ENCODE measurements at regions not wholly inside any gene's neighbourhood (a gene's known extent, or its start where the extent isn't known, plus 50 kb on each side); places are given as distances from the start of the nearest gene placed in this dataset.

GRCh38 chr10:23614483-23614882 is 175.6 kb downstream of the OTUD1 start:
- H3K27me3 ChIP-seq (ENCODE audit: insufficient read depth, low read length, poor library complexity), result no peaks in the 10 kb centered on the region
- no peaks in the 10 kb centered on the region for H3K9me3 ChIP-seq (ENCODE audit: insufficient read depth, low read length, severe bottlenecking)
- no peaks in the 10 kb centered on the region for H3K79me2 ChIP-seq (ENCODE audit: insufficient read depth, low read length)
- no peak overlapping the region for H3K4me2 ChIP-seq (ENCODE audit: insufficient read depth, low read length)
- no peak overlapping the region for H3K4me3 ChIP-seq (ENCODE audit: low read depth in 1 of 2, low read length in 2 of 2)
- H4K20me1 ChIP-seq (ENCODE audit: insufficient read depth, low read length), result no peaks in the 10 kb centered on the region
- no peak overlapping the region for H3K9ac ChIP-seq (ENCODE audit: low read depth, low read length)
- no peak overlapping the region for H3K27ac ChIP-seq (ENCODE audit: low read length)
- no peaks in the 10 kb centered on the region for H3K4me1 ChIP-seq (ENCODE audit: insufficient read depth, low read length)
- H2AFZ ChIP-seq (ENCODE audit: low read depth, low read length), result no peak overlapping the region
- ATAC-seq (ENCODE audit: insufficient read depth, low read depth), result no peak
- TF ChIP-seq CTCF (IDR thresholded peaks at IDR 0.05; ENCODE audit: borderline replicate concordance, extremely low read depth, low read length, poor library complexity, severe bottlenecking) (no peak), EZH2 (IDR thresholded peaks at IDR 0.05; ENCODE audit: borderline replicate concordance, low read depth, low read length, severe bottlenecking) (no peak)
- DNase-seq, result no peak
- H3K36me3 ChIP-seq (ENCODE audit: insufficient read depth, low read length), result no peaks in the 10 kb centered on the region

- Histone ChIP-seq H3K4me2 (ENCODE audit: insufficient read depth, low read length) (no peak overlapping the region), H3K9me3 (ENCODE audit: insufficient read depth, low read length, severe bottlenecking) (no peaks in the 10 kb centered on the region), H3K9ac (ENCODE audit: low read depth, low read length) (no peak overlapping the region), H3K27ac (ENCODE audit: low read length) (no peak overlapping the region), H3K4me3 (ENCODE audit: low read depth in 1 of 2, low read length in 2 of 2) (no peak overlapping the region), H3K79me2 (ENCODE audit: insufficient read depth, low read length) (no peaks in the 10 kb centered on the region), H3K27me3 (ENCODE audit: insufficient read depth, low read length, poor library complexity) (no peaks in the 10 kb centered on the region), H2AFZ (ENCODE audit: low read depth, low read length) (no peak overlapping the region), H3K36me3 (ENCODE audit: insufficient read depth, low read length) (no peaks in the 10 kb centered on the region), H4K20me1 (ENCODE audit: insufficient read depth, low read length) (no peaks in the 10 kb centered on the region), H3K4me1 (ENCODE audit: insufficient read depth, low read length) (no peaks in the 10 kb centered on the region)
- TF ChIP-seq EZH2 (IDR thresholded peaks at IDR 0.05; ENCODE audit: borderline replicate concordance, low read depth, low read length, severe bottlenecking) (no peak), CTCF (IDR thresholded peaks at IDR 0.05; ENCODE audit: borderline replicate concordance, extremely low read depth, low read length, poor library complexity, severe bottlenecking) (no peak)
- ATAC-seq (ENCODE audit: insufficient read depth, low read depth) (no peak), DNase-seq (no peak)
These were observed 191.5 kb downstream of the OTUD1 start for GRCh38 chr10:23630376-23630775.

GRCh38 chr10:23630885-23631284 is 192.0 kb downstream of the OTUD1 start:
- Histone ChIP-seq H3K9me3 (ENCODE audit: insufficient read depth, low read length, severe bottlenecking) (no peaks in the 10 kb centered on the region), H3K79me2 (ENCODE audit: insufficient read depth, low read length) (no peaks in the 10 kb centered on the region), H3K27ac (ENCODE audit: low read length) (no peak overlapping the region), H3K4me2 (ENCODE audit: insufficient read depth, low read length) (no peak overlapping the region), H3K4me1 (ENCODE audit: insufficient read depth, low read length) (no peaks in the 10 kb centered on the region), H3K27me3 (ENCODE audit: insufficient read depth, low read length, poor library complexity) (no peaks in the 10 kb centered on the region), H2AFZ (ENCODE audit: low read depth, low read length) (no peak overlapping the region), H3K9ac (ENCODE audit: low read depth, low read length) (no peak overlapping the region), H3K4me3 (ENCODE audit: low read depth in 1 of 2, low read length in 2 of 2) (no peak overlapping the region), H3K36me3 (ENCODE audit: insufficient read depth, low read length) (no peaks in the 10 kb centered on the region), H4K20me1 (ENCODE audit: insufficient read depth, low read length) (no peaks in the 10 kb centered on the region)
- TF ChIP-seq CTCF (IDR thresholded peaks at IDR 0.05; ENCODE audit: borderline replicate concordance, extremely low read depth, low read length, poor library complexity, severe bottlenecking) (no peak), EZH2 (IDR thresholded peaks at IDR 0.05; ENCODE audit: borderline replicate concordance, low read depth, low read length, severe bottlenecking) (no peak)
- ATAC-seq (ENCODE audit: insufficient read depth, low read depth) (no peak), DNase-seq (no peak)

Measured in DND-41 (cell line).